HG02885 (cell line): ENCODE measurements at regions not wholly inside any gene's neighbourhood (a gene's known extent, or its start where the extent isn't known, plus 50 kb on each side); places are given as distances from the start of the nearest gene placed in this dataset.

Source experiments
- ATAC-seq: cut with Tn5 transposase; IDR thresholded peaks from one replicate; pipeline ENCODE4 v1.9.1; 2021; ENCODE audit warnings: mild to moderate bottlenecking; ENCODE audit not compliant: unreplicated experiment, poor library complexity

DNA sequence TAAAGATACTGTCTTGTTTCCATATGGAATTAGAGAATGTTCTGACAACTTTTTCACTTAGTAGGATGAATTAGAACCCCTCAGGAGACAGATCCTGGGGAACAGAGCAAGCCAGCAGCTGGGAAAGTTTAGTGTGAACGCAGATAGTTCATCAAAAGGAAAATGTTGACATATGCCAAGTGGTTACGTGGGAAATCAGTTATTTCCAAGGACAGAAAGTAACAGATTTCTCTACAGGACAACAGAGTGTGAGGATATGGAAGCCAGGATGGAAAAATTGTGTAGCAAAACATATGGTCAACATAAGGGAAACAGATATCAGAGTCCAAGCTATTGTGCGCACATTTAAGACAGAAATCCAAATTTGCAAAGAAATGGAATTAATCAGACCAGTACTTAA is 419.5 kb downstream of the LRRIQ3 start:
- no peak for ATAC-seq

DNA sequence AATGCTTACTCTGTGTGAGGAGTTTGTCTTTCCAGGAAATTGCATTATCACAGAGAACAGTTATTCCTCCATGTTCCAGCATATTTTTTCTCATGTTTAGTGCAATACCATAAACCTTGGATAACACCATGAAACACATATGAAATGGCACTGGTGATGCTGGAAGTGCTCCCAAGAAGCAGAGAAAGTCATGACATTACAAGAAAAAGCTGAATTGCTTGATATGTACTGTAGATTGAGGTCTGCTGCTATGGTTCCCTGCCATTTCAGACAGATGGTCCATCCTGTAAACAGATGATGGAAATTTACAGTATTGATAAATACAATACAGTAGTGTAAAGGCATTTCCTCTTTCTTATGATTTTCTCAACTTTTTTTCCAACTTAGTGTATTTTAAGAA is 422.1 kb downstream of the LRRIQ3 start:
- no peak for ATAC-seq

DNA sequence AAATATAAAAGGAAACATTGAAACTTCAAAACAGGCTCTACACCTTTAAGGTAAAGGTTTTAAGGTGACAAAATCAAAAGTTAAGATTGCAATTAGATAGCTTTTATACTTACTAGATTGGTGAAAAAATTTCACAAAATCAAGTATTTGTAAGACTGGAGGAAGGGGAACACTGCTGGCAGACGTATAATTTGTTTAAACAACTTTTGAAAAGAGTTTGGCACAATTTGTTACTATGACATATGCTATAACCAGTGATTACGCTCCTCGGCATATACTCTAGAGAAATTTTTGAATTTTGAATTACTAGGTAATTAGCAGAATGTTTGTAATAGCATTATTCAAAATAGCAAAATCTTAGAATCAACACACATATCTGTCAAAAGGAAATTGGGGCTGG is 425.0 kb downstream of the LRRIQ3 start:
- no peak for ATAC-seq

DNA sequence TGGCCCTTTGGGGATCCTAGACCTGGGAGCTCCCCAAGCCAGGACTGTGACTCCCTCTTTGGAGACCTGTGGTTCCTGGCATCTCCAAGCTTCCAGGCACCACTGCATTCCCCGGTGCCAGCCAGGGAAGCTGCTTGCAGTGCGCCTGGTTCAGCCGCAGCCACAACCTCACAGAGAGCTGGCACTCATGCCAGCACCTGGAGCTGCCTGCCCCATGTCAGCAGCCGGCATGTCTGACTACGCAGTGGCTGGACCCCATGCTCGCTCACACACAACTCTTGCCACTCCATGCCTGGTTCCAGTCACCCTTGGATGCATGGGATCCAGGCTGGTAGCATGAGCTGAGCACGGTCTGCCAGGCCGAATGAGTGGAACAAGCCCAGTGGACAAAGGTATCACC is 426.6 kb downstream of the LRRIQ3 start:
- ATAC-seq, result no peak

DNA sequence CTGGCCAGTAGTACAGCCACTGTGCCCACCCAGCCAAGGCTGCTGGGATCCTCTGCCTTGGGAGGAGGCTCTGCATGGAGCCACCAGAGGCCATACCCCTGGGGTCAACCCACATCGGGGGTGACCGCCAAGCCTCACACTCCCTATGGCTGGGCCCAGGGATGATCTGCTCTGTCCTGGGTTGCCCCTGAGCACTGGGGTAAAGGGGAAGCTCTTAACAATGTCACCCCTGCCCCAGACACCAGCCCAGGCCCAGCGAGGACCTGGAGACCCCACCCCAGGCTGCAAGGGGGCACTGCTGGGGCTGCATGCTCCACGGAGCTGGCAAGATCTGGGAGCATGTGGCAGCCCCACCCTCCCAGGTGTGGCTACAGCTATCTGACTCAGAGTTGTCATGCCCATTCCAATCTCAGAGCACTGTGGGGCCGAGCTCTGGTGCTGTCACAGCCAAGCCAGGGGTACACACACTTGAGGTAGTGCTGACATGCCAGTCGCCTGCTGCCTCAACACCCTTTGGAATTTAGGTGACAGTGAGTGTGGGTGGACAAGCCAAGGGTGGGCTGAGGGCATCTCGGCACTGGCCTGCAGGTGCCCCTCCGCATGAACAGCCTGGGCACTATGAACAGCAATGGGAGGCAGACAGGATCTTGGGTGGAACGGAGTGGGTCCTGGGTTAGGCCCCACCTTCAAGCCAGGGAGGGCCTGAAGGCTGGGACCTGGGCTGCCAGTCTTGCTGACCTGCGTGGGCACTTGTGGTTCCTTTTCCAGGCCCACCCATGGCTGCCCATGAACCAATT is 427.7 kb downstream of the LRRIQ3 start:
- ATAC-seq, result no peak

GRCh38 chr1:73766786-73767348 is 431.1 kb downstream of the LRRIQ3 start:
- ATAC-seq, result no peak

- no peak for ATAC-seq
Observed at GRCh38 chr1:73765551-73766233, 432.3 kb downstream of the LRRIQ3 start.

GRCh38 chr1:73761559-73761958 is 436.4 kb downstream of the LRRIQ3 start:
- ATAC-seq, result no peak

DNA sequence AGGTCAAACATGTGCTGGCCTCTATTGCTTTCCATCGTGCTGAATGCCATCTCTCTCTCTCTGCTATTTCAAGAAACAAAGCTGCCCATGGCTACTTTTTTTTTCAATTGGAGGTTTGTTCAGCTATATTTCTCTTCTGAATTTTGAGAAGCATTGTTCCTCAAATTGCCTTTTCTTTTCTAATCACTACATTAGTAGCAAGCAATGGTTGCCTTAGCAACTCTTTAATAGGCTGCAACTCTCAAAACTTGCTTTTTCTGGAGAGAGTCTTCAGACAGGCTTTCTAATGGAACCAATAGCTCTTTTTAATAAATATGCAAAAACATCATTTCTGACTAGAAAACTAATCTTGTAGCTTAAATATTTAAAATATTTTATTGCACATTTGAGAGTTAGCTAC is 439.0 kb downstream of the LRRIQ3 start:
- ATAC-seq, result no peak

GRCh38 chr1:73756817-73757216 is 441.2 kb downstream of the LRRIQ3 start:
- no peak for ATAC-seq

- ATAC-seq, result no peak
Observed at GRCh38 chr1:73755649-73756048, 442.3 kb downstream of the LRRIQ3 start.

DNA sequence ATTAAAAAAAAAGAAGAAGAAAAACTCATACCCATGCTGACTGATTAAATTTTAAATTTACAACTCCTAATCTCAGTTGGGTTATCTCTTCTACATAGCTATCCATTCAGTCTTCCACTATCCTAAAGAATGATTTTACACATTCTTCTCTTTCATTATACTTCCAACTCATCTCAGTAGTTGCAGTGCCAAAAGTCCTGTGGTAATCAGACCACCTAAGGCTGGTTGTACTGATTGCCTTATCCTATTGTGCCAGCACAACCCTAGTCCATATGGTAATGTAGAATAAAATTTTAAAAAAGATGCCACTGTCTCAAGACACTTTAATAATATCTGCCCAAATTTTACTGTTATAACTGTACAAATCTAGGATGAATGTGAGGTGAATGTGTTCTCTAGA is 448.0 kb downstream of the LRRIQ3 start:
- ATAC-seq, result no peak

GRCh38 chr1:73744985-73745384 is 453.0 kb downstream of the LRRIQ3 start:
- no peak for ATAC-seq

- no peak for ATAC-seq
Observed at GRCh38 chr1:73736125-73736524, 461.9 kb downstream of the LRRIQ3 start.

GRCh38 chr1:73727036-73727435 is 470.9 kb downstream of the LRRIQ3 start:
- no peak for ATAC-seq

GRCh38 chr1:73722055-73722454 is 475.9 kb downstream of the LRRIQ3 start:
- ATAC-seq, result no peak

DNA sequence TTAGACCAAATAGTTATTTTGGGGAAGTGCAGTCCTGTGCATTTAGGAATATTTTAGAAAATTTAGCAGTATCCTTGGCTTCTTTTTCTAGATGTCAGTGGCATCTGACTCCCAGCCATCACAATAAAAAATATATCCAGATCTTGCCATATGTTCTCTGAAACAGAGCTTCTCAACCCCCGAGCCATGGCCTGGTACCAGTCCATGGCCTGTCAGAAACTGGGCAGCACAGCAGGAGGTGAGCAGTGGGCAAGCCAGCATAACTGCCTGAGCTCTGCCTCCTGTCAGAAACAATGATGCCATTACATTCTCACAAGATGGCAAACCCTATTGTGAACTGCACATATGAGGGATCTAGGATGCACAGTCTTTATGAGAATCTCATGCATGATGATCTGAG is 480.0 kb downstream of the LRRIQ3 start:
- ATAC-seq, result no peak

- ATAC-seq, result no peak
Observed at GRCh38 chr1:73711089-73711488, 486.9 kb downstream of the LRRIQ3 start.

- ATAC-seq, result no peak
Observed at GRCh38 chr1:73701826-73702225, 496.1 kb downstream of the LRRIQ3 start.

DNA sequence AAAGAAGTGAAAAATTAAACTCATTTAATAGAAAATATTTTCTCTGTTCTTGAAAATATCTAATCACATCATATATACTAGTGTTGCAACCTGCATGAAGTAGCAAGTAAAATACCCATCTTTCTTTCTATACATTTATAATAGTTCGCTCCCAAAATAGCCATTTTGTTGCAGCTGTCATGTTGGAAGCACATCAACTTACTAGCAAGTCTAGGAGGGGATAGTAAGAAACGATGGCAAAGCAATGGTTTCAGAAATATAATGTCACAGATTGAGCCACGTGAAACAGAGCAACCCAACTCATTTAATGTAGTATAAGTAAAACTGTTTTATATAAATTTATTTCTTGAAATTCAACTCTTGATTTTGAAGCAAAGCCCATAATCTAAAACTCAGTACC is 521.8 kb downstream of the LRRIQ3 start:
- no peak for ATAC-seq

GRCh38 chr1:73674945-73675561 is 522.9 kb downstream of the LRRIQ3 start:
- peak; percentile 82 for ATAC-seq
